Kidney (tissue), 13 donors: ENCODE measurements at regions not wholly inside any gene's neighbourhood (a gene's known extent, or its start where the extent isn't known, plus 50 kb on each side); places are given as distances from the start of the nearest gene placed in this dataset.

Source experiments
- DNase-seq, 5 donors: peaks; one replicate each; pipeline ENCODE4 v3.0.0-alpha.2; 2013 to 2020
- FAIRE-seq: peaks from 2 replicates; lab custom pipeline; 2012; peaks lifted over from hg19 to GRCh38; lab: Jason Lieb, UNC
- H3K27ac ChIP-seq, 2 donors: one replicate each; pipeline ENCODE4 v1.7.0; 2013; ENCODE audit warnings: low read depth in 2 of 2, low read length in 2 of 2, inconsistent platforms in 1 of 2
- H3K27me3 ChIP-seq: one replicate; pipeline ENCODE4 v1.7.1; 2013; ENCODE audit warnings: low read length, inconsistent platforms; ENCODE audit not compliant: control insufficient read depth, insufficient read depth
- H3K36me3 ChIP-seq, 3 donors: one replicate each; pipeline versions ENCODE4 v1.7.0 to v1.7.1; 2013; ENCODE audit warnings: low read length in 3 of 3, control low read depth in 1 of 3, inconsistent platforms in 1 of 3; ENCODE audit not compliant: insufficient read depth in 3 of 3, control insufficient read depth in 2 of 3
- H3K4me1 ChIP-seq, 3 donors: one replicate each; pipeline versions ENCODE4 v1.7.0 to v1.7.1; 2013; ENCODE audit warnings: low read length in 3 of 3, inconsistent platforms in 1 of 3, low read depth in 1 of 3; ENCODE audit not compliant: control insufficient read depth in 2 of 3, insufficient read depth in 2 of 3
- H3K4me3 ChIP-seq, 3 donors: one replicate each; pipeline versions ENCODE4 v1.7.0 to v1.8.1; 2013; ENCODE audit warnings: low read length in 3 of 3, control low read depth in 1 of 3, inconsistent platforms in 1 of 3
- H3K9ac ChIP-seq, 3 donors: one replicate each; pipeline versions ENCODE4 v1.7.0 to v1.7.1; 2013; ENCODE audit warnings: low read length in 3 of 3, control low read depth in 1 of 3, inconsistent platforms in 1 of 3
- H3K9me3 ChIP-seq, 3 donors: one replicate each; pipeline versions ENCODE4 v1.7.0 to v1.7.1; 2013; ENCODE audit warnings: low read length in 3 of 3, control low read depth in 1 of 3, inconsistent platforms in 1 of 3; ENCODE audit not compliant: control insufficient read depth in 2 of 3, insufficient read depth in 1 of 3
- intact Hi-C: fragments of 100-400 bp; cut with DNase I; formaldehyde crosslinking; loops from one replicate; pipeline ENCODE4 v1.11.1; 2022
- TF ChIP-seq, protein P1 (sequence below): IDR thresholded peaks from 3 replicates; pipeline ENCODE4 v1.5.1; 2012; ENCODE audit warnings: mild to moderate bottlenecking, moderate library complexity, borderline replicate concordance; ENCODE audit not compliant: insufficient read depth; ENCODE audit errors: extremely low read depth
- donor health status: control.
- donor health status: control.
- donor health status: control.
- donor health status: control.
- donor health status: control.
- donor health status: DM: yes; HTN: yes; CAD: no.
- donor health status: Normal renal cell carcinoma (clear cell type).

- FAIRE-seq (no peak), DNase-seq (no peak)
- no peaks in the 10 kb centered on the region for H3K4me1 ChIP-seq
- H3K9ac ChIP-seq = no peak overlapping the region
- H3K4me3 ChIP-seq = no peak overlapping the region
- H3K36me3 ChIP-seq = no peaks in the 10 kb centered on the region
- TF ChIP-seq, protein P1, sequence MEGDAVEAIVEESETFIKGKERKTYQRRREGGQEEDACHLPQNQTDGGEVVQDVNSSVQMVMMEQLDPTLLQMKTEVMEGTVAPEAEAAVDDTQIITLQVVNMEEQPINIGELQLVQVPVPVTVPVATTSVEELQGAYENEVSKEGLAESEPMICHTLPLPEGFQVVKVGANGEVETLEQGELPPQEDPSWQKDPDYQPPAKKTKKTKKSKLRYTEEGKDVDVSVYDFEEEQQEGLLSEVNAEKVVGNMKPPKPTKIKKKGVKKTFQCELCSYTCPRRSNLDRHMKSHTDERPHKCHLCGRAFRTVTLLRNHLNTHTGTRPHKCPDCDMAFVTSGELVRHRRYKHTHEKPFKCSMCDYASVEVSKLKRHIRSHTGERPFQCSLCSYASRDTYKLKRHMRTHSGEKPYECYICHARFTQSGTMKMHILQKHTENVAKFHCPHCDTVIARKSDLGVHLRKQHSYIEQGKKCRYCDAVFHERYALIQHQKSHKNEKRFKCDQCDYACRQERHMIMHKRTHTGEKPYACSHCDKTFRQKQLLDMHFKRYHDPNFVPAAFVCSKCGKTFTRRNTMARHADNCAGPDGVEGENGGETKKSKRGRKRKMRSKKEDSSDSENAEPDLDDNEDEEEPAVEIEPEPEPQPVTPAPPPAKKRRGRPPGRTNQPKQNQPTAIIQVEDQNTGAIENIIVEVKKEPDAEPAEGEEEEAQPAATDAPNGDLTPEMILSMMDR = no peak
- no peaks in the 10 kb centered on the region for H3K9me3 ChIP-seq
- no peak overlapping the region for H3K27ac ChIP-seq
- intact Hi-C loops = no loop called here
- H3K27me3 ChIP-seq = no peaks in the 10 kb centered on the region
Measured at GRCh38 chr2:65504201-65504600, 71.8 kb upstream of the SPRED2 start.

GRCh38 chr2:65503746-65504145 lies 71.3 kb upstream of the SPRED2 start:
- intact Hi-C loops = no loop called here
- no peak for FAIRE-seq
- TF ChIP-seq, protein P1 = no peak

DNA sequence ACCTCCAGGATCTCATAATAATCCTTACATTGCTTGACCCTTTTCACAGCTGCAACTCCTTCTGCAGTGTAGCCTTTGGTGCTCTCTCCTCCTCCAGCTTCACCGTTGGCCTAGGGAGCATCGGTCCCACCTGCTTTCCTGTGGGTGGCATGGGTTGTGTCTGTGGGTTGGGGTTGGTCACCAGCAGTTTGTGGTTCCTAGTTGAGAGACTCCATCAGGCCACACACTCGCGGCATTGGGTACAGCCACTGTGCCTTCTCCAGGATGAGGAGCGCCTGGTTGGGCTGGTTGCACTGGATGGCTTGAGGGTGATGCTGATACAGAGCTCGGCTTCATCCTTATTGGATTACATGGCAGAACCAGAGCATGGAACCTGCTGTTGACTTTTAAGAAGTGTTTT lies 69.4 kb upstream of the SPRED2 start:
- Histone ChIP-seq H3K36me3 (no peaks in the 10 kb centered on the region), H3K9ac (no peak overlapping the region), H3K9me3 (no peaks in the 10 kb centered on the region), H3K4me3 (no peak overlapping the region), H3K27ac (no peak overlapping the region), H3K27me3 (no peaks in the 10 kb centered on the region), H3K4me1 (no peaks in the 10 kb centered on the region)
- DNase-seq (no peak), FAIRE-seq (no peak)
- intact Hi-C loops = no loop called here
- TF ChIP-seq, protein P1 = no peak

More at GRCh38 chr2:65503746-65504145, 71.3 kb upstream of the SPRED2 start:
- H3K36me3 ChIP-seq = no peaks in the 10 kb centered on the region
- no peaks in the 10 kb centered on the region for H3K9me3 ChIP-seq
- no peak overlapping the region for H3K4me3 ChIP-seq
- no peaks in the 10 kb centered on the region for H3K4me1 ChIP-seq
- DNase-seq = no peak
- H3K9ac ChIP-seq = no peak overlapping the region
- H3K27me3 ChIP-seq = no peaks in the 10 kb centered on the region
- no peak overlapping the region for H3K27ac ChIP-seq

DNA sequence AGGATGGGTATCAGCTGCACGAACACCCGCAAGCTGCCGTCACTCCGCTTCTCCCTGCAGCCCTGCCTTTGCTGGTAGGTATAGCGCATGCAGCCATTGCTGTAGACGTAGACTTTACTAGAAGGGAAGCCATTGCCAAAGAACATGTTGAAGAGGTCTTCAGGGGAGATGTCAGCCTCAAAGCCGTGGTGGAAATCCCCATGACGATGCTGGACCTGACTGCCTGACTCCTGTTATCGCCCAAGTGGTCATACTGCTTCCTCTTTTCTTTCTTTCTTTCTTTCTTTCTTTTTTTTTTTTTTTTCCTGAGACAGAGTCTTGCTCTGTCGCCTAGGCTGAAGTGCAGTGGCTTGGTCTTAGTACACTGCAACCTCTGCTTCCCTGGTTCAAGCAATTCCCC lies 68.7 kb upstream of the SPRED2 start:
- Histone ChIP-seq H3K9me3 (no peaks in the 10 kb centered on the region), H3K27ac (no peak overlapping the region), H3K9ac (no peak overlapping the region), H3K27me3 (no peaks in the 10 kb centered on the region), H3K36me3 (no peaks in the 10 kb centered on the region), H3K4me3 (no peak overlapping the region), H3K4me1 (no peaks in the 10 kb centered on the region)
- DNase-seq (no peak), FAIRE-seq (no peak)
- intact Hi-C loops = no loop called here
- TF ChIP-seq, protein P1 = no peak
